PC-3 (cell line): ENCODE measurements at regions not wholly inside any gene's neighbourhood (a gene's known extent, or its start where the extent isn't known, plus 50 kb on each side); places are given as distances from the start of the nearest gene placed in this dataset.

Source experiments
- ATAC-seq: fragments of 200-7000 bp; cut with Tn5 transposase; 2 replicates; pipeline ENCODE4 v1.9.1; 2020; ENCODE audit warnings: mild to moderate bottlenecking, moderate library complexity
- BruUV-seq: library from RNA; stranded (reverse); fragments of 400-500 nt; replicated peaks from 2 replicates; lab custom pipeline; 2021; lab: Mats Ljungman, UMichigan
- CTCF ChIA-PET: fragments of 300-600 bp; sonication (Branson Sonifier 250); formaldehyde crosslinking; loops from one replicate; lab custom pipeline; 2022; ENCODE audit warnings: antibody characterized with exemption; lab: Charles Lee
- POLR2A ChIA-PET: fragments of 300-600 bp; sonication (Branson Sonifier 250); formaldehyde crosslinking; loops from one replicate; lab custom pipeline; 2022; ENCODE audit warnings: antibody characterized with exemption; ENCODE audit not compliant: unreplicated experiment; lab: Charles Lee
- DNase-seq: peaks from one replicate; pipeline ENCODE4 v3.0.0-alpha.2; 2015
- H2AFZ ChIP-seq: fragments of 300-600 bp; sonication (generic); 2 replicates; pipeline ENCODE4 v1.6.0; 2016; ENCODE audit warnings: antibody characterized with exemption, low read length
- H3F3A ChIP-seq: fragments of 300-600 bp; sonication (generic); one replicate; pipeline ENCODE4 v1.6.0; 2017; ENCODE audit warnings: antibody characterized with exemption, low read length, control low read depth, mild to moderate bottlenecking; ENCODE audit not compliant: unreplicated experiment
- H3K27ac ChIP-seq: fragments of 300-600 bp; sonication (generic); 2 replicates; pipeline ENCODE4 v1.5.1; 2016; ENCODE audit warnings: mild to moderate bottlenecking, low read length
- H3K27me3 ChIP-seq: fragments of 300-600 bp; sonication (generic); 2 replicates; pipeline ENCODE4 v1.6.1; 2016; ENCODE audit warnings: low read length, mixed read lengths
- H3K36me3 ChIP-seq: fragments of 300-600 bp; sonication (generic); 2 replicates; pipeline ENCODE4 v1.6.1; 2016; ENCODE audit warnings: low read depth, mixed run types, low read length, mixed read lengths
- H3K4me1 ChIP-seq: fragments of 300-600 bp; sonication (generic); 2 replicates; pipeline ENCODE4 v1.5.1; 2016; ENCODE audit warnings: low read length; ENCODE audit not compliant: insufficient read depth
- H3K4me2 ChIP-seq: fragments of 300-600 bp; sonication (generic); 2 replicates; pipeline ENCODE4 v1.6.0; 2016; ENCODE audit warnings: low read length
- H3K4me3 ChIP-seq: fragments of 300-600 bp; sonication (generic); 2 replicates; pipeline ENCODE4 v1.5.1; 2016; ENCODE audit warnings: mild to moderate bottlenecking, low read length, mixed read lengths
- H3K79me2 ChIP-seq: fragments of 300-600 bp; sonication (generic); 2 replicates; pipeline ENCODE4 v1.6.1; 2017; ENCODE audit warnings: low read length, mixed read lengths
- H3K9ac ChIP-seq: fragments of 300-600 bp; sonication (generic); 2 replicates; pipeline ENCODE4 v1.6.0; 2016; ENCODE audit warnings: mild to moderate bottlenecking, low read length
- H3K9me2 ChIP-seq: fragments of 300-600 bp; sonication (generic); replicated peaks from 2 replicates; pipeline ENCODE4 v1.6.1; 2016; ENCODE audit warnings: mixed run types, low read length, mixed read lengths
- H3K9me3 ChIP-seq: fragments of 300-600 bp; sonication (generic); 2 replicates; pipeline ENCODE4 v1.6.1; 2016; ENCODE audit warnings: low read length, mixed read lengths
- H4K20me1 ChIP-seq: fragments of 300-600 bp; sonication (generic); 2 replicates; pipeline ENCODE4 v1.6.1; 2016; ENCODE audit warnings: low read length, mixed read lengths
- CTCF ChIP-seq: fragments of 300-600 bp; sonication (generic); conservative IDR thresholded peaks from 2 replicates; pipeline ENCODE4 v1.5.1; 2017; ENCODE audit warnings: antibody characterized with exemption, low read depth, mild to moderate bottlenecking, low read length
- EZH2 ChIP-seq: fragments of 300-600 bp; sonication (generic); IDR thresholded peaks from one replicate; pipeline ENCODE4 v1.6.1; 2017; ENCODE audit warnings: antibody characterized with exemption, mild to moderate bottlenecking, low read length; ENCODE audit not compliant: unreplicated experiment
- EZH2phosphoT487 ChIP-seq: fragments of 300-600 bp; sonication (generic); IDR thresholded peaks from 2 replicates; pipeline ENCODE4 v1.6.1; 2018; ENCODE audit warnings: mild to moderate bottlenecking, antibody characterized with exemption, low read length, borderline replicate concordance
- intact Hi-C: fragments of 100-400 bp; cut with micrococcal nuclease; formaldehyde crosslinking; loops from 2 replicates; pipeline ENCODE4 v1.9.0; 2023

- Histone ChIP-seq H3K9me3 (no peaks in the 10 kb centered on the region), H3K4me1 (no peaks in the 10 kb centered on the region), H3K27me3 (no peaks in the 10 kb centered on the region), H3K4me2 (no peak overlapping the region), H4K20me1 (no peaks in the 10 kb centered on the region), H3F3A (no peaks in the 10 kb centered on the region), H3K9me2 (no peaks in the 10 kb centered on the region), H3K36me3 (no peaks in the 10 kb centered on the region), H3K27ac (no peak overlapping the region), H3K79me2 (no peaks in the 10 kb centered on the region), H3K9ac (no peak overlapping the region), H3K4me3 (no peak overlapping the region), H2AFZ (no peak overlapping the region)
- intact Hi-C loops = no loop called here
- ChIA-PET POLR2A (no interaction called here), CTCF (no interaction called here)
- ATAC-seq (no peak), DNase-seq (no peak)
- no peak for TF ChIP-seq EZH2phosphoT487
- no peak for TF ChIP-seq EZH2
- no peak for TF ChIP-seq CTCF
- no TSS peak for BruUV-seq
Measured at GRCh38 chr5:100641833-100642232, 106.7 kb downstream of the FAM174A start.

- Histone ChIP-seq H3K36me3 (no peaks in the 10 kb centered on the region), H2AFZ (no peak overlapping the region), H3K4me1 (peaks cover 5% of the 10 kb centered on the region; the same call in 1 of the 2 replicates), H3K9me3 (no peaks in the 10 kb centered on the region), H3K4me2 (no peak overlapping the region), H3K9me2 (no peaks in the 10 kb centered on the region), H3K9ac (no peak overlapping the region), H3K27ac (no peak overlapping the region), H3K79me2 (no peaks in the 10 kb centered on the region), H3K27me3 (no peaks in the 10 kb centered on the region), H4K20me1 (no peaks in the 10 kb centered on the region), H3K4me3 (no peak overlapping the region), H3F3A (no peaks in the 10 kb centered on the region)
- TF ChIP-seq EZH2 (no peak), CTCF (no peak), EZH2phosphoT487 (no peak)
- intact Hi-C loops = no loop called here
- ATAC-seq (peak; percentile 61), DNase-seq (peak; percentile 36)
- ChIA-PET POLR2A (no interaction called here), CTCF (no interaction called here)
- no TSS peak for BruUV-seq
Measured at GRCh38 chr5:100643473-100643872, 108.3 kb downstream of the FAM174A start.

GRCh38 chr5:100644185-100644584 is 109.0 kb downstream of the FAM174A start:
- no peak; the same call in 1 of the 2 replicates for ATAC-seq

More at GRCh38 chr5:100644185-100644584, 109.0 kb downstream of the FAM174A start:
- intact Hi-C loops = no loop called here
- BruUV-seq = no TSS peak
- Histone ChIP-seq H3K79me2 (no peaks in the 10 kb centered on the region), H3K36me3 (no peaks in the 10 kb centered on the region), H3K27me3 (no peaks in the 10 kb centered on the region), H3K4me2 (no peak overlapping the region), H3K9me3 (no peaks in the 10 kb centered on the region), H3K9me2 (no peaks in the 10 kb centered on the region), H3K27ac (no peak overlapping the region), H3K4me1 (peaks cover 5% of the 10 kb centered on the region; the same call in 1 of the 2 replicates), H2AFZ (no peak overlapping the region), H3K9ac (no peak overlapping the region), H3F3A (no peaks in the 10 kb centered on the region), H3K4me3 (no peak overlapping the region), H4K20me1 (no peaks in the 10 kb centered on the region)
- TF ChIP-seq EZH2 = no peak
- no peak for TF ChIP-seq EZH2phosphoT487
- ChIA-PET CTCF (no interaction called here), POLR2A (no interaction called here)
- DNase-seq = peak; percentile 21
